HG02970 (cell line): ENCODE measurements at regions not wholly inside any gene's neighbourhood (a gene's known extent, or its start where the extent isn't known, plus 50 kb on each side); places are given as distances from the start of the nearest gene placed in this dataset.

Experiments
- ATAC-seq: cut with Tn5 transposase; IDR thresholded peaks from one replicate; pipeline ENCODE4 v1.9.1; 2021; ENCODE audit warnings: mild to moderate bottlenecking, moderate library complexity, moderate number of reproducible peaks; ENCODE audit not compliant: unreplicated experiment, low FRiP score

- ATAC-seq = no peak
These were observed 94.3 kb downstream of the CEBPB start for GRCh38 chr20:50284811-50285375.

GRCh38 chr20:50285376-50286173, 94.9 kb downstream of the CEBPB start:
- no peak for ATAC-seq

DNA sequence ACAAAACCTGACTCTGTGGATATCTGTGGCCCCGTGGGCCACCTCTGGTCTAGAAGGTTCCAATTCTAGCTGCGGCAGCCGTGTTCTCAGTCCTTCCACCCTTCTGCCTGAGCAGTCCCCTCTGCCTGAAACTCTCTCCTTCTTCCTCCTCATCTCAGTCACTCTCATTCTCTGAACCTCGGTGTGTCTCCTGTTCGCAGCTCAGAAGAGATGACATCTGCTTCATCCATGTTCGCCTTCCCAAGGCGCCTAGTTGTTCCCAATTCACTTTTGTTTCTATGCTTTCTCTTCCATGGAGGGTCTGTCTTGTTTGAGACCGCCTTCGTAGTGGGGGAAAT, 95.5 kb downstream of the CEBPB start:
- ATAC-seq = no peak

GRCh38 chr20:50286609-50287008, 96.0 kb downstream of the CEBPB start:
- no peak for ATAC-seq

DNA sequence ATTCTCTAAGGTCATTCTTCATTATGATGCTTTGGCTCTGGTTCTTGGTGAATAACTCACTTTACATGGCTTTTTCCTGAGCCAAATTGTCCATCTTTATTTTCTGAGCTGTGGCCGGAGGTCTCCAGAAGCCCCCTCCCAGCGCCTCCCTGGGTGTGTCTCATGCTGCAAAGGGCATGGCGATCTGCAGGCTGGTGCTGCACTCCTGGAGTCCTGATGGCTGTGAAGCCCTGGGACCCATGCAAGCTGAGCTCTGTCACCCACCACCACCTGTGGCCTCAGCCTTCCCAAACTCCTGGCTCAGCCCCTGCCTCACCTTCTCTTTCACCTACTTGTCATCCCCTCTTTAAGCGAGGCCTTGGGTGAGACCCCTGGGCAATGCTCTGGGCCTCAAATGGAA, 96.9 kb downstream of the CEBPB start:
- no peak for ATAC-seq

DNA sequence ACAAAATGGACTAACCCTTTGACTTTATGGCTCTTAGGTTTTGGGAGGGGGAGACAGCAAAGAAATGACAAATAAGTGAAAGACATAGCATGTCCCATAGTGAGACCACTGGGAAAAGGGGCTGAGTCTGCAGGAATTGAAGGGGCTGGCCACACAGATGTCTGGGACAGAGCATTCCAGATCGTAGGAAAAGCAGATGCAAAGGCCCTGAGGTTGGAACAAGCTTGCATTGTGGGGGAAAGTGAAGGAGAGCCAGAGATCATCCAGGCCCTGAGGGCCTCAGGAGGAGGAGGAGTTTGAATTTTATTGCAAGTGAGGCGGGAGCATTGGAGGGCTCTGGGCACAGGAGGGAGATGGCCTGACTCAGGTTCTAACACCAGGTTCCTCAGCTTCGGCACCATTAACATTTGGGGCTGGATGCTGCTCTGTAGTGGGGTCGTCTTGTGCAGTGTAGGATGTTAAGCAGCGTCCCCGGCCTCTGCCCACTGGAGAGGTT, 97.5 kb downstream of the CEBPB start:
- ATAC-seq = no peak

DNA sequence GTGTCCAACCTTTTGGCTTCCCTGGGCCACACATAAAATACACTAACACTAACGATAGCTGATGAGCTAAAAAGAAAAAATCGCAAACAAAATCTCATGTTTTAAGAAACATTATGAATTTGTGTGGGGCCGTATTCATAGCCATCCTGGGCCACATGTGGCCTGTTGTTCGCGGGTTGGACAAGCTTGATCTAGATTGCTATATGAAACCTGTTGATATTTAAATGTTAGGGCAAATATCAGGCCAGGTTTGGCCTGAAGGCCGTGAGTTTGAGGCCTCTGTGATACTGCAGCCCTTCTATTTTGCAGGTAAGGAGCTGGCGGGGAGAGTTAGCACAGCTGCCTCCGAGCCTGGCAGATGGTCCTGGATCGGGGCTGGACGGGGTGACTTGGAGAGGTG, 99.0 kb downstream of the CEBPB start:
- no peak for ATAC-seq

DNA sequence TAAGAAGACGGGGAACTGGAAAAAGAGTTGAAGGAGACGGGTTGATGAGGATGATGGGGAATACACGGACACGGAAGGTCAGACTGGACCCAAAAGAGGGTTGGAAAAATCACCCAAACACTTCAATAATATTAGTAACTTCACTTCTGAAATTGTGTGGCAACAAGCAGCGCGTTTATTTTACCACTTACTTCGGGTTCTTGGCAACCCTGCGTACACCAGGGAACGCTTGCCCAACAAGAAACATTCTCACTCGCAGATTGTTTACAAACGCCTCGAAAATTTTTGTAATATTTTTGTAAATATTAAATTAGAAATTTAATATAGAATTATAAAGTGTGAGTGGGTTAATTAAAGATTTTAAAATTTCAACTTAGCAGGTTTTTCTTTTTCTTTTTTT, 99.5 kb downstream of the CEBPB start:
- no peak for ATAC-seq

GRCh38 chr20:50290808-50291207, 100.2 kb downstream of the CEBPB start:
- no peak for ATAC-seq

DNA sequence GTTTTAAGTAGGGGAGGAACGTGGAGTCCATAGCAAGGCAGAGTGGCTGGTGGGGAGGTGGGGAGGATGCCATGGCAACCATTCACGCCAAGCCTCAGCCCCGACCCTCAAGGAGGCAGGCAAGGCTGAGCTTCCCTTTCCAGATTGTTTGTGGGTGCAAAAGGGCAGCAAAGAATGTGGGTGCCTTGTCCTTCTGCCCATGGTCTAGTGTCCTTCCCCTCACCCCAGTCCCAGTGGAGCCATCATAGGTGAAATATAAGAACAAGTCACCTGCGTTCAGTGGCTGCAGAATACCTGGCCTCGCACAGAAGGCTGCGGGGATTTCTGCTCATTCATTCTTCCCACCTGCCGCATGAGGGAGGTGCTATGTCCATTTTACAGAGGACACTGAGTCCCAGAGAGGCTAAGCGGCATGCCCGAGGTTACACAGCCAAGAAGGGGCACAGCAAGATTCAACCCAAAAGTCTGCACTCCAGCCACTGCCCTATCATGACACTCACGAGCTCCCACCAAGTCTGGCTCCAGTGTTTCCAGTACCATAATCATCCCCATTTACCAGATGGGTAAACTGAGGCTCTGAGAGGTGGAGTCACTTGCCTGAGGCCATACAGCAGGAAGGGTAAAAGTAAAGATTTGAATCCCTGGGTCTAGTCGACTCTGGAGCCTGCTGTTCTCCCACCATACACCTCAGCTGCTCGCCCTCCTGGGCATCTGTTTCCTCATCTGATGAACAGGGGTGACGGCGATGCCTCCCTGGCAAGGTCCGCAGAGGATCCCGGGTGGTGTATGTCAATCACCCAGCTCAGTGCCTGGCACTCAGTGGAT, 100.8 kb downstream of the CEBPB start:
- no peak for ATAC-seq

DNA sequence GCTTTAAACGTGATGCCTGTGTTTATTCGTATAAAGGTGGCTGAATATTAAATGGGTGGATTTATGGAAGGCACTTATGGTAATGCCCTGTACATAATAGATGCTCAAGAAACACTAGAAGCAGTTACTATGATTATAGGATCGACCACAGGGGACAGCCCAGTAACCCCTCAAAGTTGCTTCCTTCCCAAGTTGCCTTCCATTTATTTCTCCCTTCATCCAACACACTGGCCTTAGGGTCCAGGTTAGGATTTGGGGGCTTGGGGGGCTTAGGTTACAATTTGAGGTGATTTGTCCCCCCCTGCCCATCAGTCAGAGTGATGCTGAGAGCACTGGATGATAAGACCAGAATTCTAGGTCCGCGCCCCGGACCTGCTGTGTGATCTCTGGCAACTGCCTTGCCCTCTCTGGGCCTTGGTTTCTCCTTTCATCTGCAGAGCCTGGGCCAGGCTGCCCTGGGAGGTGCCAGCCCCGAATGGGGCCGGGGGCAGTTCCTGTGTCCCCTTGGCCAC, 101.5 kb downstream of the CEBPB start:
- ATAC-seq = no peak

GRCh38 chr20:50292591-50293283, 102.1 kb downstream of the CEBPB start:
- ATAC-seq = no peak

- no peak for ATAC-seq
These were observed 102.9 kb downstream of the CEBPB start for GRCh38 chr20:50293284-50294139.

DNA sequence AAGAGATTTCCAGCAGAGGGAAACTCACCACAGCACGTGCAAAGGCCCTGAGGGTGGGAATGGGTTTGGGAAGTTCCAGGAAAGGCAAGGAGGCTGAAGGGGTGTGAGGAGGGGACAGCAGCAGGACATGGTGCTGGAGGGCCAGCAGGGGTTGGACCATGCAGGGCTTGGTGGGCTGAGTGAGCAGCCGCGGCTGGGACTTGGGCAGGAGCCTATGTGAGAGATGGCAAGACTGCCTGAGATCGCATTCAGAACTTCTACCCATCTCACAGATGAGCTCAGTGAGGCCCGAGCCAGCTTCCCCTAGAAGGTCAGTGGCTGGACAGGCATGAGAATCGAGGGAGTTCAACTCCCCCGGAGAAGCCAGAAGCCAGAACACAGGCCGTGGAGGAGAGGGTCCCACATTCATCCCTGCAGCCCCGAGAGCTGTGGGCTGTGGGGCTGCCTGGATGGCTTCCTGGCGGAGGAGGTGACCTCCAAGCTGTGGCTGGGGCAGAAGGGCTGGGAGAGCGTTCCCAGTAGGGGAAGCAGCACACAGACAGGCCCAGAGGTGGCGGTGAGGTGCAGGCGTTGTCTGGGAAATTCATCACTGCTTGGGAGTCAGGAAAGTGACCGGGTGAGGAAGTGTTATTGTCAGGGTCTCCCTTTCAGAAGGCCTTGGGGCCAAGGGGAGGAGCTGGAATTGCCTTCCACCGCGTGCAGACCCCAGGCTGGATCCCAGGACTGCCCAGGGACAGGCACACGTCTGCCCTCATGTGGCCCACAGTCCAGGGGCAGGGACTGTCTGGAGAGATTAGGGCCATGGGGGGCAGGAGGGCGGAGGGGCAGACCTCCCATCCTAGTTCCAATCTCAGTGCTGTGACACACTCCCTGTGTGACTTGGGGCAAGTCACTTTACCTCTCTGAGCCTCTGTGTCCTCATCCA, 103.8 kb downstream of the CEBPB start:
- no peak for ATAC-seq

DNA sequence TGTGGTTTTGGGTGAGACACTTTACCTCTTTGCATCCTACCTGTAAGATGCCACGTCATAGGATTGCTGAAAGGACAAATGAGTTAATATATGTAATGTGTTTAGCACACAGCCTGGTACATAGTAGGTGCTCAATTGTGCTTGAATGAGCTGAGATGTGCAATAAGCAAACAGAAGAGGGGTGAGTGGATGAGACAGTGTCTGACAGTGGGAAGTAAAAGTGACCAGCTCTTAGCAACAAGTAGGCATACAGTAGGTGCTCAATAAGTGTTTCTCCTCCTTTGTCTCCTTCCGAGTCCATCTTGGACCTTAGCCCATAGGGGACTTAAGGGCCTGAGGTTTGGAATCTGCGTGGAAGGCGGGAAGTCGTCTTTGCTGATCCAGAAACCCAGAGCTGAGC, 104.7 kb downstream of the CEBPB start:
- no peak for ATAC-seq

GRCh38 chr20:50295762-50296449, 105.3 kb downstream of the CEBPB start:
- no peak for ATAC-seq

- ATAC-seq = no peak
These were observed 106.1 kb downstream of the CEBPB start for GRCh38 chr20:50296450-50297375.
